GM23338 (cell line): ENCODE measurements at regions not wholly inside any gene's neighbourhood (a gene's known extent, or its start where the extent isn't known, plus 50 kb on each side); places are given as distances from the start of the nearest gene placed in this dataset.

Source experiments
- CREB1 ChIP-seq: fragments of 250-450 bp; sonication (Bioruptor Pico); IDR thresholded peaks from 2 replicates; pipeline ENCODE4 v1.5.0; 2020; ENCODE audit warnings: low read depth, mild to moderate bottlenecking, moderate library complexity
- CTCF ChIP-seq, 2 experiments: fragments of 200-600 bp in 1 of 2; sonication (generic) in 1 of 2; conservative IDR thresholded peaks; 2 replicates each; pipeline versions ENCODE4 v1.5.1 to v1.6.1; 2016 to 2017; ENCODE audit warnings: antibody characterized with exemption in 2 of 2, low read depth in 2 of 2, mild to moderate bottlenecking in 2 of 2, moderate library complexity in 1 of 2
- NANOG ChIP-seq: IDR thresholded peaks from 2 replicates; pipeline ENCODE4 v1.6.1; 2016; ENCODE audit warnings: antibody characterized with exemption, borderline replicate concordance
- STAT1 ChIP-seq: IDR thresholded peaks from one replicate; pipeline ENCODE4 v1.6.1; 2016; ENCODE audit warnings: antibody characterized with exemption; ENCODE audit not compliant: unreplicated experiment
- ZNF114 ChIP-seq: fragments of 250-450 bp; sonication (Bioruptor Pico); IDR thresholded peaks from 2 replicates; pipeline ENCODE4 v1.5.0; 2020; ENCODE audit warnings: mild to moderate bottlenecking, moderate library complexity
- ZNF331 ChIP-seq: fragments of 250-450 bp; sonication (Bioruptor Pico); IDR thresholded peaks from 2 replicates; pipeline ENCODE4 v1.5.0; 2020; ENCODE audit warnings: low read depth, mild to moderate bottlenecking, moderate library complexity

- TF ChIP-seq CTCF (conservative IDR thresholded peaks at IDR 0.05; ENCODE audit: low read depth in 2 of 2) (no peak), CREB1 (no peak), ZNF114 (no peak), STAT1 (no peak), NANOG (no peak), ZNF331 (no peak)
These were observed 49.9 kb upstream of the MEDAG start (continued) for GRCh38 chr13:30856005-30856790.
